ENCODE measurements at regions not wholly inside any gene's neighbourhood (a gene's known extent, or its start where the extent isn't known, plus 50 kb on each side); places are given as distances from the start of the nearest gene placed in this dataset.

DNA sequence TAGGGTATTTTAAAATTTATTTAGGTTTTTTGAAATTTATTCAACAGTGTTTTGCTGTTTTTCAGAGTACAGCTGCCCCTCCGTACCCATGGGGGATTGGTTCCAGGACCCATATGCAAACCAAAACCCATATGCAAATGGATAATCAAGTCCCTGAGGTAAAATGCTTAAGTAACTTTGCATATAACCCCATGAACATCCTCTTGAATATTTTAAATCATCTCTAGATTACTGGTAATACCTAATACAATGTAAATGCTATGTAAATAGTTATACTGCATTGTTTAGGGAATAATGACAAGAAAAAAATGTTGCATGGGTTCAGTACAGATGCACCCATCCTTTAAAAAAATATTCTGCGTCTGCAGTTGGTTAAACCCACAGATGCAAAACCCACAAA lies 547.9 kb upstream of the CDH4 start:
- DNase-seq, result no peak

DNA sequence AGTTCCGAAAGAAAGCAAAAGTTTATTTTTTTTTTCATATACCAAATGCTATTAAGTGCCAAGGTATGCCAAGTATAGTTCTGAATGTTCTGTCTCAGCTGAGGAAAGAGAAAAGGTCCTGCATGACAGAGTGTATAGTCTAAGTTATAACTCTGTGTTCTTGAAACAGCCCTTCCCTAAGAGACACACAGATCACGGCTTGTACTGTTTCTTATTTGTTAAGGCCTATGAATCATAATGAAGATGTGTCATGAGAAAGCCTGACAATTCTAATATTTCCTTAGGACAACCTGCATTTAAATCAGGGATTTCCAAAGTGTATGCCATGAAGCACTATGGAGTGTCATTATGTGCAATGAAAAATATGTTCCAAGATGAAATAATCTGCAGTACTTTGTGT lies 538.7 kb upstream of the CDH4 start:
- no peak for DNase-seq

DNA sequence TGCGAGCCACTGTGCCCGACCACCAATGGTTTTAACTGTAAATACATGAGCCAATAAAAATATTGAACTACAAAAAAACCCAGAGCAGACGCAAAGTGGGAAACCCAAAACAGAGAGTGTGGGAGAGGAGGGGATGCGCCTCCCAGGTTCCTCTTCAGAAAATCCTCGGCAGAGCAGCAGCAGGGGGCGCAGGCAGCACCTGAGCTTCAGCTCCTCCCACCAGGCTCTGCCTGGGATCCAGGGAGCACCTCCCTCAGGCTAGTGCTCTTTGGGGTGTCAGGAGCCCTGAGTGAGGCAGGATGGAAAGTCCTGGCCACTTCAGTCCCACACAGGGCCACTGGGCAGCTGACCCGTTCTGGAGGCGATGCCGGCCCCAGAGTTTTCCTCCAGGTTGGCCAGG lies 536.9 kb upstream of the CDH4 start:
- no peak for DNase-seq

DNA sequence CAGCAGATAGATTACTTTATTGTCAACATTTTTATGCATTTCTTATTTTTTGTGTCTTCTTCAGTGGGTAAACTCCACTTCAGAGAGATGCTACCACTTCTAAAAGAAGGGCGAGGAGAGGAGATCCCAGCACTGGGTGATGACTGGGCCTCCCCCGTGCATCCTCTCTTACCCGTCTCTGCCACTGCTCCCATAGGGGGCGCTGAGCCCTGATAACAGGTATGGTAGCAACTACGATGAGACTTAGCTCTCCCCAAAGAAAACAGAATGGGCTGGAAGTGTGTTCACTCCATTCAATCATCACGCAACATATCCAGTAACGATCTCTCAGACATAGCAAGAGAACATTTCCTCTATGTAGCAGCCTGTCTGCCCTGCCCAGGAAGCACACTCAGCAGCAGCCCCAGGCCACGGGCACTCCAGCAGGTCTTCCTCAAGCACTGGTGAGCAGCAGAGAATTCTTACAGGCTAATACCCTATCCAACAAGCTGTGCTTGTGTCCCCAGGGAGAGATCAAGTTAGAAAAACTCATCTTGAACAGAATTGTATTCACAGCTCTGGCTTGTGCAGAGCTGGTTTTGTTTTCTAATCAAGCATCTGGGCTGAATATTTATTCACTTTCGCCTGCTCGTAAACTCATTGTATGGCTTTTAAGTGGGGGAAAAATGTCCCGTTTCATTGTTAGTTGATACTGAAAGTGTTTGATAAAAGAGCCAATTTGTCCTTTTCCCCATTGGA lies 533.1 kb upstream of the CDH4 start:
- no peak for DNase-seq

DNA sequence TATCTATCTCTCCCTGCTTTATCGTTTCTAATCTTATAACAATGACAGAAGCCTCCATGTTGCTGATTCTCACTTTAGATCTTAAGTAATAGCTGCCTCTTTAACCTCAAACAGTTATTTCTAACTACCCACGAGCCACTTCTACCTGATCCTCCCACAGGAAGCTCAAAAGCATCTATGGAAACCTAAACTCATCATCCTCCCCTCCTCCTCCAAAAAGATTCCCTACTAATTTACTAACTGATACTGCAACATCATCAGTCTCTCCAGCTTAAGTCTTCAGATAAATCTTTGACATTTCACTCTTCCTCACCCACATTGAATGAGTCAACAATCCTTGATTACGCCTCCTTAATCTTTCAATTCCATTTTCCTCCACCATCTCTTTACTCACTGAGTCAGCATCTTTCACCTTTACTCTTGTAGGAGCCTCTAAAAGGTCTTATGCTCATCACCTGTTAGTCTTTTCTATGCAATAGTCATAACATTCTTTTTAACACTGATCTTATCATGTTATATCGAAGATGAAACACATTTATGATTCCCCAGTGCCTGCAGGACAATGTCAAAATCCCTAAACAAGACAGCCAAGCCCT lies 526.7 kb upstream of the CDH4 start:
- DNase-seq, result no peak

DNA sequence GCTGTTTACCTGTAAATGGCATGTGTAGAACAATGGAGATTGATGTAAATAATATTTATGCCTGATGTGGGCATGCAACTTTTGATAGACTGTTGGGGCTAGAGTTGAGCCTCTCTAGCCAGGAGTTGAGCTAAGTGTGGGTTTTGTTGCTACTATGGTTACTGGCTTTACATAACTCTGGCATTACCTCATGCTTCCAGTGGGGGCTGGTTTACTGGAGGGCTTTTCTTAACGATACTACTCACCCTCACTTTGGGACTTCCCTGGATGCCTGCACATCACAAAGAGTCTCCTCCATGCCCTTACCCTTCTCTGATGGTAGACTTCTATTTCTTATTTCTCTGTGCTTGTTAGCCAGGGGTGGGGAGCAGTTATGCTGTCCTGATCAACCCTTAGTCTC lies 524.6 kb upstream of the CDH4 start:
- DNase-seq, result no peak

DNA sequence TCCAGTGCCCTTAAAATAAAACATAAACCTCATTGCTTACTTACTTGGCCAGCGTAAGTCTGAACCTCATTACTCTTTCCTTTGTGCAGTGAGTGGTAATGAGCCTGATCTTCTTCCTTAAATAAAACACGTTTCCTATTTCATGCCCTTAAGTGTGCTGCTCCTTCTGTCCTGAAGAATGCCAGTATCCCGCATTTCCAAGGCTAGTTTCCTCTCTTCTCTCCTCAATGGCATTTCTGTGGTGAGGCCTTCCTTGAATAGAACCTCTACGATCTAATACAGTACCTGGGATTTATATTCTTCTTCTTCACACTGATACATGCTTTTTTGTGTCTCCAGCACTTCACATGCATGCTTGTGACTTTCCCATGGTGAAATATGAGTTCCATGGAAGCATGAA lies 523.4 kb upstream of the CDH4 start:
- DNase-seq, result no peak

DNA sequence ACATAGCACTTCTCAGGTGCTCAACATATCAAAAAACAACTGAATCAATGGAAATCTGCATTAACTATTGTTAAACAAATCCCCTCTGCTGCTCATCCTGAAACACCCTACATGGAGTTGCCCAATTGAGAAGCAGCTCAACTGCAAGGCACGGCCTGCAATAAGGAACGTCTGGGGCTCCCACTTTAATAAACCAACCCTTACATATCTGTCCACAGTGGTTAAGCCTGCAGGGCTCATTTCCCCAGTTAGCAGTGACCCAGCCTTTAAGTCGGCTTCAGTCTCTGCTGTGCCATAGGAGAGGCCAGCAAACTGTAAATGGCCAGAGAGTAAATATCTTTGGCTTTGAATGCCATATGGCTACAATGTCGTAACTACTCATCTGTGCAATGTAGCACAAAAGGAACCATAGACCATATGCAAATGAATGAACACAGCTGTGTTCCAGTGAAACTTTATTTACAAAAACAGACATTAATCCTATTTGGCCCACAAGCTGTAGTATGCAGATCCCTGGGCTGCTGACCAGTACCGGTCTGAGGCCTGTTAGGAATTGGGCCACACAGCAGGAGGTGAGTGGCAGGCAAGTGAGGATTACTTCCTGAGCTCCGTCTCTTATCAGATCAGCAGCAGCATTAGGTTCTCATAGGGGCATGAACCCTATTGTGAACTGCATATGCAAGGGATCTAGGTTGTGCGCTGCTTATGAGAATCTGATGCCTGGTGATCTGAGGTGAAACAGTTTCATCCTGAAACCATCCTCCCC lies 522.7 kb upstream of the CDH4 start:
- no peak for DNase-seq

DNA sequence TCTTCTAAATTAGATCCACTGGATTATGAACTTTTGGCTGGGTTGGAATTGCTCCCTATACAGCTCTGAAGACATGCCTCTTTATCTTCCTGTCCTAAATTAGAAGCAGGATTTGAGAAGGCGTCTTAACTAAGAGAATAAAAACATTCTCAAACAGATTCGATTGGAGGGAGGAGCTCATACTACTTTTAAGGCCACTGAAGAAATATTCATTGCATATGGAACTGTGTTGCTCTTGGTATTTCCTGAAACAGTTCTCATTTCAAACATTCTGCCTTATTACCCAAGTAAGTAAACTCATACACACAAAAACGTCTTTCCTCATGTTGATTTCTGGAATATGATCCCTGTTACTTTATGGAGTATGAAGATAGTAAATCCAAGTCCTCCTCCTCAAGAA lies 519.7 kb upstream of the CDH4 start:
- DNase-seq, result no peak

DNA sequence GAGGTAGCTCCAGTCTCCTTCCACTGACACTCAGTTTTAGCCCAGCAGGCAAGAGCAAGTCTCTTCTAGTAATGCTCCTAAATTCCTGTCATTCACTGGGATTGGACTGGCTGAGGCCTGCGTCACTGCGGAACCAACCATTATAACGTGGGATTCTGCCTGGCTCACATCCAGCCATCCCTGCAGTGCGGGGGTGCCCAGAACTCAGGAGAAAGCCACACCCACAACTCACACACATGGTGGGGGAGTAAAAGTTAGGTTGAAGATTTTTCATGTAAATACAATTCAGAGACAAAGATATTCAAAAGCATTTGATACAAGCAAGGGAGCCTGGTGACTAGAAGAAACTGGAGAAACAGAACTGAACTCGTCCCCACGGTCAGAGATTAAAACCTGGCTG lies 504.0 kb upstream of the CDH4 start:
- DNase-seq, result no peak

DNA sequence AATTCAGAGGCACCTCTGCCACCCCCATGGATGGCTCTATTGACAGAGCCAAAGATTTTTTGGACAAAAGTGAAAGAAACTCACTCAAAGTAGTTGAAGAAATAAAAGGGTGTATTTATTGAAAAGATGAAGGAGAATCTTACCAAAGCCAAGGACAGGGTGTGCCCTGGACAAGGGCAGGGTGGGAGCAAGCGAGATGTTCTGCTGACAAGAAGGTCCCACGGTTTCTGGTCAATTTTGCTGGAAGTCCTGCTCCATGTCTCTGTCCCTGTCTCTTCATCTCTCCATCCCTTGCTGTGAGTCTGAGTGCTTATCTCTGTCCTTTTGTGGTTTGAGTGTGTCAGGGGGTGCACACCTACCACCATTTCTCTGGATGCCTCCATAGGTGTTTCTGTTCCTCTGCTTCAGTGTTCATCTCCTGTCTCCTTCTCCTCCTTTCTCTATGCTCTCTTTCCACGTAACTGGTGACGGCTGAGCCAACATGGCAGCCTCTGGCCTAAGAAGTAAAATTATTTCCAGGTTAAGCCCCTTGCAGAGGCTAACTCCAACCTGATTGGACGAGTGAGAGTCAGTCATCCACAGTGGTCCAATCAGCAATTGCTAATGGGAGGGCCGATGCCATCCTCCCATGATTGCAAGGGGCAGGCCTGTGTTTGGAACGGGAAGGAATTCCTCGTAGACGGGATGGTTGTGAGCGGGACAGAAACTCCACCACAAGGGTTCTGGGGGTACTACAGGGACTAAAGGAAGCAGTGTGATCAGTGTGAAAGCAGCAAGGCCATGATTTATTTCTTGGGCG lies 502.1 kb upstream of the CDH4 start:
- no peak for DNase-seq

DNA sequence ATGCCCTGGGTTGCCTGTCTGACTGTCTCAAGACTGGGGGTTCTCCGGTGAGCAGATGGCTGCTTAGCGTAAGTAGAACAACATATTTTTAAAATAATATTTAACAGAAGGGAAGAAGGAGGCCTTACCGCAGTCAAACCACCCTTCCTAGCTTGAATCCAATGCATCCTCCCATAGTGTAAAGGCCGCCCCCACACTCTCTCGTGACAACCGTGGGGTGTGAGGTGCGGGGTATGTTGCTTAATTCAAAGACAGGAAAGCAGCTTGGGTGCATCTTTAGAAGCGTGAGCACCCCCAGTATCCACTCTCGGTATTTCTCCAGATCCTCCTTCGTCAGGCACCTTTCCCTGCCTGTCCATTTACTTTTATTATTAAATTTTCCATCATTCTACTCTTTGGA lies 501.2 kb upstream of the CDH4 start:
- no peak for DNase-seq

DNA sequence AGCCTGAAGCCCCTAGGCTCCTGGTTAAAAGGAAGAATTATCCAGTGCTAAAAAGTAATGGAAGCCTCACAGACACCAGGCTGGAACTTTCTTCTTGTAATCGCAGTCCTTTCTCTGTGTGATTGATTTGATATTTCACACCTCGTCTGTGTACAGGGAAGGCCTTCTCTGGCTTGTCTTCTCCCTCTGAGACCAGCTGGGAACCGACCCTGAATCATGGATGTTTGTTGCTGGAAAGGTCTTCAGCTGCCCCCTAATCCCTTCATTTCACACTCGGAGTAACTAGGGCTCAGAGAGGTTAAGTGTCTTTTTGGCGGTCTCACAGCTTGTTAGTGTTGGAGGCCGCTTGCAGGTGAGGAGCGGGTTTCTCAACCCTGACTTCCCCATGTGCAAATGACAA lies 500.2 kb upstream of the CDH4 start:
- no peak for DNase-seq

DNA sequence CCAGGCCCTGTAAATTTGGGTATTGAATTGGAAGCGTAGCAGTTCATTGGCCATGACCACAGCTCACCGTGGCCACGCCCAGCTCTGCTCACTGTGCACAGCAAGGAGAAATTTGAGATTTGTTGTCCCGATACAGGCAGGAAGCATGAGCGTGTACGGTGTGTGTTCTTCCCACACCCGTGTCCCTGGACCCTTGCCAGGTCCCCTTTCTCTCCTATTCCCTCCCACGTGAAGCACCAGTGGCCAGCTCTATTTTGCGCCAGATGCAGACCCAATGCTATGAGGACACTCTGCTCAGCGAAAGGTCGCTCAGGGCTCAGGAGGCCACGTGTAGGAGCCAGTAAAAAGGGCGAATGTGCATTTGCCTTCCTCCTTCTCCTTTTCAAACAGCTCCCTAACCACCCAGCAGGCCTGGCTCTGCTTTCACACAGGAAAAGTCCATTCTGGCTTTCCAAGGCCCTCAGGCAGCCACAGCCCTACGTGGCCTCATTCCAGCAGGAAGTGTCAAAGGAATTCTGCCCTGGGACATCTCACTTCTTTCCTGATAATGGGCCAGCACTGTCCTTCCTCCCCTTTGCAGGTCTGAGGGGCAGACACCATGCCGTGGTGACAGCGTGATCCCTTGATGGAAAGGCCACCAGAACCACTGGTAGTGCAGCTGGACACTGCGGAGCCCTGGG lies 499.2 kb upstream of the CDH4 start:
- DNase-seq, result no peak

DNA sequence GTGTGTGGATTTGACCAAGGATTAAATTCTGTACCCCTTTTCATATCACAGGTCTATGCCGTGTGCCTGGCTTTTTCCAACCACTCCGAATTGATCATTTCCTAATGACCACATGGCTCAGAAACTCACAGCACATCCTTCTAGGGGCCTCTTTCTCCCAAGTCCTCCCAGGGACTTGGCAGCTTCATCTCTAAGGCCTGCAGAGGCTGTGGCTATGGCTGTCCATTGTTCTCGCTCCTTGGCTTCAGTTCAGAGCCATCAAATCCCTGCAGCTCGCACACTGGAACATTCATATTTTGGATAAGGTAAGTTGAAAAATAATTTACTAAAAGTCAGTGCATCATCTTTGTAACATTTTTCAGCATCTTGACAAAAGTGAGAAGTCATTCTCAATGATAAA lies 497.2 kb upstream of the CDH4 start:
- no peak for DNase-seq

DNA sequence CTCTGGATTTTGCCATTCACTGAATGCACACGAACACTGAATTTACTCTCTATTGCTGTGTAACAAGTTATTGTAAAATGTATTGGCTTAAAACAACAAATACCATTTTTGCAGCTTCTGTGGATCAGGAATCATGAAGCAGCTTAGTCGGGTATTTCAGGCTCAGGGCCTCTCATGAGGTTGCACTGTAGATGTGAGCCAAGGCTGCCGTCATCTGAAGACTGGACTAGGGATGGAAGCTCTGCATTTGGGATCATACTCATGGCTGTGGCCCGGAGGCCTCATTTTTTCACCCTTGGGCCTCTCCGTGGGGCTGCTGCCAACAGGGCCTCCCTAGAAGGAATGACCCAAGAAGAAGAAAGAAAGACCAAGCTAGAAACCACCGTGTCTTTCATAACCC lies 492.4 kb upstream of the CDH4 start:
- DNase-seq, result no peak

DNA sequence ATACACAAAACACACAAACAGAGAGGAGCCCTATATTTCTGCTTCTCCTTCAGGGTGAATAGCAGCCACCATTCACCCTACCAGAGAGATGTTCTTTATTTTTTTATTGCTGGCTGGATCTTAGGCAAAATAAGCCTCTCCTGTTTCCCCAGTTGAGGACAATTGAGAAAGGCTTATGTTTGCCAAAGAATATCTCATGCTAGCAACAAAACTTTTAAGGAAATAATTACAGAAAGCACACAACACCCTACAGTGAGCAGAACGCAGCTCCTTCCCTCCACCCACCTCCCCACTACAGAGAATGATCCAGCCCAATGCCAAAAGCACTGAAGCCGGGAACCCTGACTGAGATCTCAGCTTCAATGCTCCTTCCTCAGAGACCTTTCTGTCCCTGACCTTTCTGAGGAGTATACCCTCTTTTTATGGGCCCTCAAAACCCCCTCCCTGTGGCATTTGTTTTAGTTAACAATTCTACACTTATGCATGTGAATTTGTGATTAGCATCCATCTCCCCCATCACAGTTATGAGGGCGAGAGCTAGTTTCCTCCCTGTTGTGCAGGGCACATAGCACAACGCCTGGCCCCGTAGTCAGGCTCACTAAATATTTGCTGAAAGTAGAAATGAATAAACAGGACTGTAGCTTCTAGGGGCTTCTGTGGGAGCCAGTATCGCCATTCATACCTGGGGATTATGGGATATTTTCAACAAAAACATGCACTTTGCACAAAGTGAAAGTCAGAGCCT lies 491.6 kb upstream of the CDH4 start:
- no peak for DNase-seq

DNA sequence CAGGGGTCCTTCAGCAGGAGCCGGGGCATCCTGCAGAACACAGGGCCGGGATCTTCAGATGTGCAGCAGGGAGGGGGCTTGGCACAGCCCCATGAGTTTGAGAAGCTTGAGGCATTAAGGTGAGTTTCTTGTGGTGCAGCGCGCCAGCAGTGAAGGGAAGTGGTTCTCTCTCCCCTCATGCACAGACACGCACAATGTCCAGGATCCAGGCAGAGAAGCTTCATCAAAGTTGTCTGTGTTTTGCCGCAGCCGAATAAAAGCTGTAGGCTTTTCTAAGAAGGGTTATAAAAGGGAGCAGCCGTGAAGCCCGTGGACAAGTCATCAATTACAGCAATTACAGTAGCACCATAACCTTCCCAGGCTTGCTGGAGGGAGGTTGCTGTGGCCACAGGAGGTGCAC lies 491.0 kb upstream of the CDH4 start:
- DNase-seq, result no peak

DNA sequence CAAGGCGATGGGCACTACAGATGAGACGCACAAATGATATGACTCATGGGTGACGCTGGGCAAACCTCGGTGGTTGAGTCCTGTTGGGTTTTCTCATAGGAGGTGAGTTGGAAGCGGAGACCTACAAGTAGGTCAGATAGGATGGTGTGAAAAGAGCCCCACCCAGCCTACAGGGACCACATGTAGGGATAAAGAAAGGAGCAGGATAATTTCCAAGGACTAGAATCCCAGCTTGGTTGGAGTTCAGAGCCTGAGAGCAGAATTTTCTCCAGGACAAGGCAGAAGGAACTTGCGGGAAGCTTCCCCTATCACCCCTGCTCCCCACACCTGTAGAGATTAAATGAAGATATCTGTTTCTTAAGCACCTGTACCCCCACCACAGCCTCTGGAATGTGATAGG lies 489.7 kb upstream of the CDH4 start:
- no peak for DNase-seq

DNA sequence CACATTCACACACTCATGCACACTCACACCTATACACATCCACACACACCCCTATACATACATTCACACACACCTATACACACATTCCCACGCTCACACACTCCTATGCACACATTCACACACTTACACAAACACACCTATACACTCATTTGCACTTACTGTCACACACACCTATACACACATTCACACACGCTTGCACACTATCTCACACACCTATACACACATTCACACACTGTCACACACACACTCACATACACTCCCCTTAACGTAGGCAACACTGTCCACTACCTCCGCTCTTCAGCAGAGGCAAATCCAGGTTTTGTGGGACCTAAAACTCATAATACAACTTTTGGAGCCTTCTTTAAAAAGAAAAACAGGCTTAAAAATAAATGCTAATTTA lies 487.7 kb upstream of the CDH4 start:
- DNase-seq, result no peak

DNA sequence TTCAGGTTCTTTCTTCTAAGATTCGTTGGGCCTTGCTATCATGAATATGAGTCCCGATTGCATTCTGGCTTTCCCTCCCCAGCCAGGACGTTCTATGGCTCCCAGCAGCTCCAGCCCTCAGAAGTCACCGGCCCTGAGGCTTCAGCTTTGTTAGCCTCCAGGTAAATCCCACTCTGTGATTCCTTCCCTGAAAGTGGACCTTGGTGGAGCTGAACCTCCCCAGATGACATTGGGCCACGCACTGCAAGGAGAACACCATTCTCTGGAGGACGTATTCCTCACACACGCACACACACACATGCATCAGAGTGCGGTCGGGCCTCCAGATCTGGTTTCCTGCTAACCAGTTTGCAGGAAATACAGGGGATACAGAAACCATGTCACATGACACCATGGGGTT lies 487.3 kb upstream of the CDH4 start:
- no peak for DNase-seq

DNA sequence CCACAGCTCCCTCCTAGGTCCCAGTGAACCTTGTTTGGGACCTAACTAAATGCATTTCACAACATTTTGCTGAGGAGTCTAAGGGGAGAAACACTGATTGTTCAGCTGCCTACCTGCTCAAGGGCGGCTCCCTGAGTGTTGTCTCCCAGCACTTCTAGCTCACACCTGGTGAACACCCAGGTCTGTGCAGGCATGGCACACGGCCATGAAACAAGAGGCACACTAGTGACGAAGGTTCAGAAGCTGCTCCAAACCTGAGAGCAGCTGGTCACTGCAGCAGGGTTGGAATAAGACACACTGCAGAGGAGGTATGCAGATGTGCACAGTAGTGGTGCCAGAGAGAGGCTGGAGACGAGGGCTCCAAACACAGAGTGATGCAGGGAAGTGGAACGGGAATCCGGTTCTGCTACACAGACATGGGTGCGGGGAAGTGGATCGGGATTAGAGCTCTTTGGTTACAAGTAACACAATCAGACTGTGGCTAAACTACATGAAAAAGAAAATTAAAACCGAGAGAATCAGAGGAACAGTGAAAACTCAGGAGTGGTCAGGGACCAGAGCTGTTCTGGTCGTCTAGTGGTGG lies 486.1 kb upstream of the CDH4 start:
- DNase-seq, result no peak

All from inflammatory macrophage (primary cell).